Liver (tissue), 8 donors: ENCODE measurements at regions not wholly inside any gene's neighbourhood (a gene's known extent, or its start where the extent isn't known, plus 50 kb on each side); places are given as distances from the start of the nearest gene placed in this dataset.

Experiments used
- DNase-seq: peaks from one replicate; pipeline ENCODE4 v3.0.0-alpha.2; 2017; ENCODE audit warnings: low spot score
- H3K27ac ChIP-seq, 2 donors: one replicate each; pipeline ENCODE4 v1.7.0; 2013; ENCODE audit warnings: inconsistent platforms in 2 of 2, low read length in 2 of 2, control low read depth in 1 of 2, low read depth in 1 of 2, mild to moderate bottlenecking in 1 of 2
- H3K27me3 ChIP-seq, 4 donors: one replicate each; pipeline versions ENCODE4 v1.6.1 to v1.7.0; 2013; ENCODE audit warnings: low read length in 3 of 4, inconsistent platforms in 1 of 4, mild to moderate bottlenecking in 1 of 4, moderate library complexity in 1 of 4; ENCODE audit not compliant: control insufficient read depth in 4 of 4, insufficient read depth in 4 of 4
- H3K36me3 ChIP-seq, 4 donors: one replicate each; pipeline versions ENCODE4 v1.6.1 to v1.7.0; 2013; ENCODE audit warnings: low read length in 3 of 4, mild to moderate bottlenecking in 3 of 4, low read depth in 1 of 4, moderate library complexity in 1 of 4; ENCODE audit not compliant: control insufficient read depth in 4 of 4, insufficient read depth in 3 of 4
- H3K4me1 ChIP-seq, 4 donors: one replicate each; pipeline versions ENCODE4 v1.6.1 to v1.7.0; 2013; ENCODE audit warnings: low read length in 3 of 4, mild to moderate bottlenecking in 3 of 4, moderate library complexity in 1 of 4; ENCODE audit not compliant: control insufficient read depth in 4 of 4, insufficient read depth in 4 of 4
- H3K4me3 ChIP-seq, 3 donors: one replicate each; pipeline versions ENCODE4 v1.6.1 to v1.7.0; 2013; ENCODE audit warnings: low read length in 3 of 3, control low read depth in 1 of 3, low read depth in 1 of 3, mild to moderate bottlenecking in 1 of 3
- H3K9ac ChIP-seq, 2 donors: one replicate each; pipeline ENCODE4 v1.7.0; 2013; ENCODE audit warnings: low read length in 2 of 2, mild to moderate bottlenecking in 2 of 2, moderate library complexity in 2 of 2, control low read depth in 1 of 2, low read depth in 1 of 2
- H3K9me3 ChIP-seq, 4 donors: one replicate each; pipeline versions ENCODE4 v1.6.1 to v1.7.0; 2013; ENCODE audit warnings: low read length in 3 of 4; ENCODE audit not compliant: control insufficient read depth in 4 of 4
- ATF3 ChIP-seq: IDR thresholded peaks from 2 replicates; pipeline ENCODE4 v1.6.1; 2016; ENCODE audit warnings: antibody characterized with exemption
- CTCF ChIP-seq: fragments of 150-350 bp; IDR thresholded peaks from 2 replicates; pipeline ENCODE4 v1.5.1; 2017; ENCODE audit warnings: improper control_type of control experiment, low read depth, low read length; ENCODE audit not compliant: missing input control
- EGR1 ChIP-seq, 2 donors: IDR thresholded peaks; 2 replicates each; pipeline ENCODE4 v1.6.1; 2016 to 2018; ENCODE audit warnings: antibody characterized with exemption in 2 of 2, low read depth in 2 of 2
- FOXA1 ChIP-seq: IDR thresholded peaks from 2 replicates; pipeline ENCODE4 v1.6.1; 2016; ENCODE audit warnings: antibody characterized with exemption
- FOXA2 ChIP-seq: IDR thresholded peaks from 2 replicates; pipeline ENCODE4 v1.6.1; 2016; ENCODE audit warnings: antibody characterized with exemption
- GABPA ChIP-seq, 2 donors: IDR thresholded peaks in 1 of 2; conservative IDR thresholded peaks in 1 of 2; 2 replicates each; pipeline ENCODE4 v1.6.1; 2016; ENCODE audit warnings: antibody characterized with exemption in 2 of 2, mild to moderate bottlenecking in 1 of 2, moderate library complexity in 1 of 2
- HNF4A ChIP-seq, 2 donors: conservative IDR thresholded peaks; 2 replicates each; pipeline ENCODE4 v1.6.1; 2016; ENCODE audit warnings: antibody characterized with exemption in 2 of 2, mild to moderate bottlenecking in 2 of 2
- HNF4G ChIP-seq: IDR thresholded peaks from 2 replicates; pipeline ENCODE4 v1.6.1; 2016; ENCODE audit warnings: antibody characterized with exemption
- JUND ChIP-seq, 2 donors: IDR thresholded peaks; 2 replicates each; pipeline ENCODE4 v1.6.1; 2016; ENCODE audit warnings: antibody characterized with exemption in 2 of 2
- NR2F2 ChIP-seq: IDR thresholded peaks from 2 replicates; pipeline ENCODE4 v1.6.1; 2016; ENCODE audit warnings: antibody characterized with exemption
- RAD21 ChIP-seq, 2 donors: IDR thresholded peaks; 2 replicates each; pipeline ENCODE4 v1.6.1; 2016; ENCODE audit warnings: antibody characterized with exemption in 2 of 2, mild to moderate bottlenecking in 2 of 2
- RXRA ChIP-seq, 2 donors: IDR thresholded peaks; 2 replicates each; pipeline ENCODE4 v1.6.1; 2017 to 2018; ENCODE audit warnings: antibody characterized with exemption in 2 of 2, mild to moderate bottlenecking in 1 of 2
- SP1 ChIP-seq: IDR thresholded peaks from 2 replicates; pipeline ENCODE4 v1.6.1; 2018; ENCODE audit warnings: antibody characterized with exemption, mild to moderate bottlenecking
- TAF1 ChIP-seq: conservative IDR thresholded peaks from 2 replicates; pipeline ENCODE4 v1.6.1; 2016; ENCODE audit warnings: antibody characterized with exemption, mild to moderate bottlenecking
- YY1 ChIP-seq: IDR thresholded peaks from 2 replicates; pipeline ENCODE4 v1.6.1; 2016; ENCODE audit warnings: antibody characterized with exemption, mild to moderate bottlenecking
- ZBTB33 ChIP-seq: IDR thresholded peaks from 2 replicates; pipeline ENCODE4 v1.6.1; 2016; ENCODE audit warnings: antibody characterized with exemption
- WGBS: extraction: QIAGEN DNeasy Blood & Tissue Kit; methylation state at CpG from one replicate; pipeline ENCODE4 v1.1.7; 2013; 5-methylcytosine and 5-hydroxymethylcytosine counted together
- TF ChIP-seq, protein P1 (sequence below): IDR thresholded peaks from 2 replicates; pipeline ENCODE4 v1.6.1; 2016; ENCODE audit warnings: antibody characterized with exemption
- donor health status: healthy.
- donor health status: healthy.
- donor health status: healthy.
- donor health status: healthy.
- donor health status: healthy.

DNA sequence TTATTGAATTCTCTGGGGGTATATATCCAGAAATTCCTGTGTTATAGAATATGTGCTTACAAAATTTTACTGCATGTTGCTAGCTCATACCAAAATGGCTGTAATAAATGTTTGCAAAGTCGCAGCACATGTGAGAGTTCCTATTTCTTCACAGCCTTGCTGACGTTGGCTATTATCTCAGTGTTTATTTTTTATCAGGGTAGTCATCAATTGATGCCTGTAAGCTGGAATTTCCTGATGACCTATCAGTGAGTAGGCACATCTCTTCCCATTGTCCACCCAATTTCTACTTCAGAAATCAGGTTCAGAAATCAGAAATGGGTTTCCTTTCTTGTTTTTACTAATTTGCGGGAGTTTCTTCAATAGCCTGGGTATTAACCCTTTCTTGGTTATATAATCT, 268.1 kb upstream of the FZD8 start:
- no peaks in the 10 kb centered on the region for H3K4me1 ChIP-seq
- DNase-seq: no peak
- no peak for TF ChIP-seq TAF1
- TF ChIP-seq YY1: no peak
- TF ChIP-seq ATF3: no peak
- no peak for TF ChIP-seq NR2F2
- no peak for TF ChIP-seq RAD21 (IDR thresholded peaks at IDR 0.05)
- TF ChIP-seq, protein P1, sequence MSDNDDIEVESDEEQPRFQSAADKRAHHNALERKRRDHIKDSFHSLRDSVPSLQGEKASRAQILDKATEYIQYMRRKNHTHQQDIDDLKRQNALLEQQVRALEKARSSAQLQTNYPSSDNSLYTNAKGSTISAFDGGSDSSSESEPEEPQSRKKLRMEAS: no peak
- TF ChIP-seq HNF4G: no peak
- no peak for TF ChIP-seq GABPA (IDR thresholded peaks at IDR 0.05 in 1 of 2, conservative IDR thresholded peaks at IDR 0.05 in 1 of 2)
- TF ChIP-seq FOXA2: no peak
- TF ChIP-seq ZBTB33: no peak
- no peak for TF ChIP-seq EGR1 (IDR thresholded peaks at IDR 0.05; ENCODE audit: low read depth in 2 of 2)
- no peak for TF ChIP-seq JUND (IDR thresholded peaks at IDR 0.05)
- TF ChIP-seq HNF4A (conservative IDR thresholded peaks at IDR 0.05): no peak
- no peak for TF ChIP-seq RXRA (IDR thresholded peaks at IDR 0.05)
- no peak for TF ChIP-seq FOXA1
- H3K27me3 ChIP-seq: peaks cover 0 to 8% (median 0%) of the 10 kb centered on the region in 4 donors
- peaks cover 0 to 2% (median 0%) of the 10 kb centered on the region in 4 donors for H3K9me3 ChIP-seq
- H3K4me3 ChIP-seq: no peak overlapping the region
- no peaks in the 10 kb centered on the region for H3K36me3 ChIP-seq
- no peak overlapping the region for H3K9ac ChIP-seq
- H3K27ac ChIP-seq: no peak overlapping the region
- 53% methylated on average over 3 of the region's 3 CpGs for WGBS

DNA sequence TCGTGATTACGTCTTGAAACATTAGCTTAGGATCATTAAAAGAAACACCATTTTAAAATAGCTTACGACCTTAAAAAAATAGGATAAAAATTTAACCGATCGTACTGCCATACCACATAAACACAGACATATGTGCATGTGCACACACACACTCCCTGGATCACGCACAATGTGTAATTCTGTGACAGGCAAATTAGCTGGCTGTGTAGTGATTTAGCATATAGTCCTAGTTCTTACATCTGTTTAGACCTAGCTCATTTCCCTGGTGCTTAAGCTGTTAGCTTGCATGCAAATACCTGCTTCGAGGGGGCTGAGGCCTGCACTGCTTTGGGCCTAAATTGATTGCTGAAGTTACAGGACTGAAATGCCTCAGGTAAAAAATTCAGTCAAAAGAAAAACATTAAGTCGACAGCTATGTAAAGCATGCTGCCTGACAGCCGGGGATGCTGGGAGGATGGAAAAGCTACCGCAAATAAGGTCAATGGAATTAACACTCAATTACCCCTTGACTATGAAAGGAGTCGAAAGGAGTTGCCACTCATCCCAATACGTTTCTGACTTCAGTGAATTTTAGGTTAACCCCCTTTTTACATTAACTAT, 267.1 kb upstream of the FZD8 start:
- peaks cover 0 to 8% (median 0%) of the 10 kb centered on the region in 4 donors for H3K27me3 ChIP-seq
- H3K9me3 ChIP-seq: peaks cover 0 to 2% (median 0%) of the 10 kb centered on the region in 4 donors
- H3K4me1 ChIP-seq: no peaks in the 10 kb centered on the region
- H3K9ac ChIP-seq: no peak overlapping the region
- 87% methylated on average over 12 of the region's 12 CpGs for WGBS
- no peak for TF ChIP-seq SP1
- H3K27ac ChIP-seq: no peak overlapping the region
- no peak overlapping the region for H3K4me3 ChIP-seq
- DNase-seq: no peak
- H3K36me3 ChIP-seq: no peaks in the 10 kb centered on the region

DNA sequence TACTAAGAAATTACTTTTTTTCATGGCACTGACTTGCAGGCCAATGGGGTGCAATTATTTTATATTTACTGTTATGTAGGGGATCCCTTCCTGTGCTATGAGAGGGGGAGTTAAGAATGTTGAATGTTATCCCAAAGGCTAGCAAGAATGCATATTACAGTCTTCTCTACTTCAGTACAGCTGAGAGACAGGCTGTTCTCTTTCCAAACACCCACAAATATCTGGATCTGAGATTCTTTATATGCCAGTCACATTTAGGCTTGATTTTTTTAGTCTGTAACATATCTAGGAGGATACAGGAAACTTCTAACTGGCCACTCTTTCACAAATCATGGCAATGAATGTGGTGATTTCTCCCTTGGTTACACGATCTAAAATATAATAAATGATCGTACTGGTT, 266.4 kb upstream of the FZD8 start:
- Histone ChIP-seq H3K27me3 (peaks cover 0 to 8% (median 0%) of the 10 kb centered on the region in 4 donors), H3K36me3 (no peaks in the 10 kb centered on the region), H3K9me3 (peaks cover 0 to 2% (median 0%) of the 10 kb centered on the region in 4 donors), H3K4me3 (no peak overlapping the region), H3K9ac (no peak overlapping the region), H3K27ac (no peak overlapping the region), H3K4me1 (no peaks in the 10 kb centered on the region)
- WGBS: 93% methylated on average over 2 of the region's 2 CpGs
- DNase-seq: no peak
- TF ChIP-seq NR2F2: no peak
- TF ChIP-seq EGR1 (IDR thresholded peaks at IDR 0.05; ENCODE audit: low read depth in 2 of 2): no peak
- no peak for TF ChIP-seq CTCF
- no peak for TF ChIP-seq TAF1
- TF ChIP-seq RAD21 (IDR thresholded peaks at IDR 0.05): no peak
- TF ChIP-seq, protein P1: no peak
- no peak for TF ChIP-seq ATF3
- TF ChIP-seq RXRA (IDR thresholded peaks at IDR 0.05): no peak
- TF ChIP-seq HNF4G: no peak
- no peak for TF ChIP-seq YY1
- TF ChIP-seq JUND (IDR thresholded peaks at IDR 0.05): no peak
- TF ChIP-seq GABPA (IDR thresholded peaks at IDR 0.05 in 1 of 2, conservative IDR thresholded peaks at IDR 0.05 in 1 of 2): no peak
- TF ChIP-seq SP1: no peak
- TF ChIP-seq ZBTB33: no peak
